ENCODE measurements at regions not wholly inside any gene's neighbourhood (a gene's known extent, or its start where the extent isn't known, plus 50 kb on each side); places are given as distances from the start of the nearest gene placed in this dataset.
A peak's percentile ranks its signal among the peaks of the same experiment; 100 is the strongest.

GRCh38 chr13:109669956-109670355 is 116.4 kb downstream of the IRS2 start:
- no peak for DNase-seq

GRCh38 chr13:109669234-109669612 is 117.2 kb downstream of the IRS2 start:
- no peak for DNase-seq

- DNase-seq: no peak
These were observed 117.8 kb downstream of the IRS2 start for GRCh38 chr13:109668433-109669233.

GRCh38 chr13:109667807-109668291 is 118.5 kb downstream of the IRS2 start:
- DNase-seq: peak in 1 of 2 donors; percentile 23

- no peak for DNase-seq
These were observed 119.3 kb downstream of the IRS2 start for GRCh38 chr13:109667056-109667455.

- no peak for DNase-seq
These were observed 119.7 kb downstream of the IRS2 start for GRCh38 chr13:109666656-109667055.

- no peak for DNase-seq
These were observed 120.6 kb downstream of the IRS2 start for GRCh38 chr13:109665781-109666249.

- no peak for DNase-seq
These were observed 121.1 kb downstream of the IRS2 start for GRCh38 chr13:109665240-109665639.

- DNase-seq: no peak
These were observed 129.0 kb downstream of the IRS2 start for GRCh38 chr13:109657395-109657794.

- peak; percentile 57 to 69 for DNase-seq
These were observed 130.2 kb downstream of the IRS2 start for GRCh38 chr13:109656206-109656605.

GRCh38 chr13:109655611-109656010 is 130.8 kb downstream of the IRS2 start:
- no peak for DNase-seq

- DNase-seq: peak; percentile 70 to 94
These were observed 131.2 kb downstream of the IRS2 start for GRCh38 chr13:109655206-109655600.

- DNase-seq: peak; percentile 87 to 95
These were observed 131.8 kb downstream of the IRS2 start for GRCh38 chr13:109654341-109655205.

- no peak for DNase-seq
These were observed 133.9 kb downstream of the IRS2 start for GRCh38 chr13:109652531-109652930.

GRCh38 chr13:109651854-109652253 is 134.5 kb downstream of the IRS2 start:
- peak in 1 of 2 donors; percentile 29 for DNase-seq

- DNase-seq: no peak
These were observed 135.1 kb downstream of the IRS2 start for GRCh38 chr13:109651311-109651710.

- DNase-seq: peak in 1 of 2 donors; percentile 37
These were observed 135.5 kb downstream of the IRS2 start for GRCh38 chr13:109650861-109651260.

- DNase-seq: no peak
These were observed 136.7 kb downstream of the IRS2 start for GRCh38 chr13:109649713-109650112.

- no peak for DNase-seq
These were observed 138.7 kb downstream of the IRS2 start for GRCh38 chr13:109647699-109648098.

- no peak for DNase-seq
These were observed 139.3 kb downstream of the IRS2 start for GRCh38 chr13:109647053-109647452.

- no peak for DNase-seq
These were observed 140.0 kb downstream of the IRS2 start for GRCh38 chr13:109646423-109646822.

GRCh38 chr13:109645831-109646230 is 140.6 kb downstream of the IRS2 start:
- no peak for DNase-seq

GRCh38 chr13:109644956-109645355 is 141.4 kb downstream of the IRS2 start:
- no peak for DNase-seq
